Right cardiac atrium (tissue), 5 donors: ENCODE measurements at regions not wholly inside any gene's neighbourhood (a gene's known extent, or its start where the extent isn't known, plus 50 kb on each side); places are given as distances from the start of the nearest gene placed in this dataset.

Experiments
- ATAC-seq, 2 donors: fragments of 200-7000 bp; cut with Tn5 transposase; one replicate each; pipeline versions ENCODE4 v1.8.0 to v1.9.1; 2020; ENCODE audit warnings: moderate library complexity in 2 of 2, mild to moderate bottlenecking in 1 of 2
- DNase-seq, 3 donors: peaks; one replicate each; pipeline ENCODE4 v3.0.0-alpha.2; 2020
- H3K27ac ChIP-seq: one replicate; pipeline ENCODE4 v1.5.1; 2013; ENCODE audit warnings: mild to moderate bottlenecking, low read length, control low read depth, moderate library complexity
- H3K27me3 ChIP-seq: one replicate; pipeline ENCODE4 v1.6.1; 2013; ENCODE audit not compliant: control insufficient read depth, insufficient read depth
- H3K4me1 ChIP-seq: one replicate; pipeline ENCODE4 v1.6.1; 2013; ENCODE audit warnings: low read length; ENCODE audit not compliant: control insufficient read depth, insufficient read depth
- H3K4me3 ChIP-seq: one replicate; pipeline ENCODE4 v1.5.1; 2013; ENCODE audit warnings: low read length, control low read depth
- H3K9me3 ChIP-seq: one replicate; pipeline ENCODE4 v1.6.1; 2013; ENCODE audit warnings: low read length; ENCODE audit not compliant: control insufficient read depth
- whole genome bisulfite sequencing: extraction: QIAGEN DNeasy Blood & Tissue Kit; methylation state at CpG from one replicate; pipeline ENCODE4 v1.1.7; 2013; 5-methylcytosine and 5-hydroxymethylcytosine counted together
- intact Hi-C, 4 donors: fragments of 100-400 bp; cut with DNase I; formaldehyde crosslinking; loops; one replicate each; pipeline versions ENCODE4 v1.11.0 to v1.14.0; 2022 to 2023
- donor health status: healthy with polysubstance abuse.
- donor health status: DM: no; HTN: yes; CAD: no.
- donor health status: DM: no; HTN: no; CAD: no.
- donor health status: DM: no; HTN: yes; CAD: no; lungs with severe emphysema.
- donor health status: DM: yes; HTN: yes; CAD: no.

- DNase-seq (no peak), ATAC-seq (no peak)
- intact Hi-C loops = no loop called here
- Histone ChIP-seq H3K9me3 (no peaks in the 10 kb centered on the region), H3K4me1 (no peaks in the 10 kb centered on the region), H3K27ac (no peak overlapping the region), H3K4me3 (no peak overlapping the region), H3K27me3 (no peaks in the 10 kb centered on the region)
These were observed 301.5 kb upstream of the TLE3 start for GRCh38 chr15:70399204-70399603.

- Histone ChIP-seq H3K9me3 (no peaks in the 10 kb centered on the region), H3K4me1 (no peaks in the 10 kb centered on the region), H3K4me3 (no peak overlapping the region), H3K27ac (no peak overlapping the region), H3K27me3 (no peaks in the 10 kb centered on the region)
- no peak for DNase-seq
- no peak for ATAC-seq
- intact Hi-C loops = no loop called here
- WGBS = 96% methylated on average over 4 of the region's 4 CpGs
These were observed 301.0 kb upstream of the TLE3 start for GRCh38 chr15:70398694-70399093.

- WGBS = 93% methylated on average over 9 of the region's 9 CpGs
These were observed 299.1 kb upstream of the TLE3 start for GRCh38 chr15:70396807-70397206.

GRCh38 chr15:70395164-70395563 is 297.4 kb upstream of the TLE3 start:
- no peaks in the 10 kb centered on the region for H3K27me3 ChIP-seq
- no peak overlapping the region for H3K27ac ChIP-seq
- 86% methylated on average over 11 of the region's 11 CpGs for WGBS
- no peak overlapping the region for H3K4me3 ChIP-seq
- no peak for ATAC-seq
- intact Hi-C loops = no loop called here
- H3K9me3 ChIP-seq = no peaks in the 10 kb centered on the region
- no peaks in the 10 kb centered on the region for H3K4me1 ChIP-seq
- no peak for DNase-seq

More at GRCh38 chr15:70396807-70397206, 299.1 kb upstream of the TLE3 start:
- Histone ChIP-seq H3K4me1 (no peaks in the 10 kb centered on the region), H3K27ac (no peak overlapping the region), H3K27me3 (no peaks in the 10 kb centered on the region), H3K4me3 (no peak overlapping the region), H3K9me3 (no peaks in the 10 kb centered on the region)
- DNase-seq = no peak
- ATAC-seq = no peak
- intact Hi-C loops = no loop called here

GRCh38 chr15:70390723-70391122 is 293.0 kb upstream of the TLE3 start:
- intact Hi-C loops = no loop called here
- H3K4me1 ChIP-seq = no peaks in the 10 kb centered on the region
- ATAC-seq = no peak
- H3K27ac ChIP-seq = no peak overlapping the region
- H3K9me3 ChIP-seq = no peaks in the 10 kb centered on the region
- H3K4me3 ChIP-seq = no peak overlapping the region
- DNase-seq = no peak
- no peaks in the 10 kb centered on the region for H3K27me3 ChIP-seq

GRCh38 chr15:70387993-70388392 is 290.3 kb upstream of the TLE3 start:
- DNase-seq (no peak), ATAC-seq (no peak)
- no peaks in the 10 kb centered on the region for H3K4me1 ChIP-seq
- intact Hi-C loops = no loop called here
- H3K9me3 ChIP-seq = no peaks in the 10 kb centered on the region
- 93% methylated on average over 2 of the region's 2 CpGs for WGBS
- no peaks in the 10 kb centered on the region for H3K27me3 ChIP-seq
- no peak overlapping the region for H3K27ac ChIP-seq
- H3K4me3 ChIP-seq = no peak overlapping the region

- Histone ChIP-seq H3K4me1 (no peaks in the 10 kb centered on the region), H3K27ac (no peak overlapping the region), H3K27me3 (no peaks in the 10 kb centered on the region), H3K9me3 (no peaks in the 10 kb centered on the region), H3K4me3 (no peak overlapping the region)
- ATAC-seq (no peak), DNase-seq (no peak)
- intact Hi-C loops = no loop called here
- 90% methylated on average over 9 of the region's 9 CpGs for WGBS
These were observed 289.4 kb upstream of the TLE3 start for GRCh38 chr15:70387081-70387480.

GRCh38 chr15:70385711-70386110 is 288.0 kb upstream of the TLE3 start:
- no peaks in the 10 kb centered on the region for H3K27me3 ChIP-seq
- WGBS = 99% methylated on average over 8 of the region's 8 CpGs
- intact Hi-C loops = no loop called here
- H3K4me1 ChIP-seq = no peaks in the 10 kb centered on the region
- no peak for ATAC-seq
- DNase-seq = no peak
- peaks cover 2% of the 10 kb centered on the region for H3K9me3 ChIP-seq
- H3K4me3 ChIP-seq = no peak overlapping the region
- H3K27ac ChIP-seq = no peak overlapping the region

- H3K27me3 ChIP-seq = no peaks in the 10 kb centered on the region
- no peak overlapping the region for H3K4me3 ChIP-seq
- H3K27ac ChIP-seq = no peak overlapping the region
- DNase-seq = no peak
- intact Hi-C loops = no loop called here
- ATAC-seq = no peak
- no peaks in the 10 kb centered on the region for H3K4me1 ChIP-seq
- H3K9me3 ChIP-seq = peaks cover 2% of the 10 kb centered on the region
- 70% methylated on average over 6 of the region's 6 CpGs for WGBS
These were observed 287.3 kb upstream of the TLE3 start for GRCh38 chr15:70385052-70385451.

- Histone ChIP-seq H3K27me3 (no peaks in the 10 kb centered on the region), H3K27ac (no peak overlapping the region), H3K9me3 (peaks cover 2% of the 10 kb centered on the region), H3K4me1 (no peaks in the 10 kb centered on the region), H3K4me3 (no peak overlapping the region)
- ATAC-seq (no peak), DNase-seq (no peak)
- 93% methylated on average over 8 of the region's 8 CpGs for WGBS
- intact Hi-C loops = no loop called here
These were observed 286.1 kb upstream of the TLE3 start for GRCh38 chr15:70383856-70384255.

GRCh38 chr15:70382762-70383458 is 285.2 kb upstream of the TLE3 start:
- 95% methylated on average over 14 of the region's 14 CpGs for WGBS
- intact Hi-C loops = no loop called here

More at GRCh38 chr15:70382762-70383458, 285.2 kb upstream of the TLE3 start:
- no peaks in the 10 kb centered on the region for H3K4me1 ChIP-seq
- no peak overlapping the region for H3K27ac ChIP-seq
- no peak for ATAC-seq
- no peak for DNase-seq
- no peaks in the 10 kb centered on the region for H3K27me3 ChIP-seq
- peaks cover 2% of the 10 kb centered on the region for H3K9me3 ChIP-seq
- H3K4me3 ChIP-seq = no peak overlapping the region
